SU-DHL-6 (cell line): ENCODE measurements at regions not wholly inside any gene's neighbourhood (a gene's known extent, or its start where the extent isn't known, plus 50 kb on each side); places are given as distances from the start of the nearest gene placed in this dataset.

Experiments
- H2AFZ ChIP-seq: fragments of 200-600 bp; sonication (generic); 2 replicates; pipeline ENCODE4 v1.6.1; 2014; ENCODE audit warnings: low read depth, mild to moderate bottlenecking, moderate library complexity, mixed read lengths, antibody characterized with exemption, low read length; ENCODE audit not compliant: severe bottlenecking
- H3F3A ChIP-seq: fragments of 200-600 bp; shearing (Covaris generic); 2 replicates; pipeline ENCODE4 v1.6.0; 2016; ENCODE audit warnings: antibody characterized with exemption, mild to moderate bottlenecking; ENCODE audit not compliant: insufficient read depth
- H3K27ac ChIP-seq: fragments of 200-600 bp; sonication (generic); 2 replicates; pipeline ENCODE4 v1.5.1; 2016; ENCODE audit warnings: low read depth, mild to moderate bottlenecking, low read length, moderate library complexity, mixed read lengths
- H3K27me3 ChIP-seq: fragments of 200-600 bp; sonication (generic), shearing (Covaris generic); 2 replicates; pipeline ENCODE4 v1.6.0; 2014; ENCODE audit warnings: mild to moderate bottlenecking, low read length
- H3K36me3 ChIP-seq: fragments of 200-600 bp; sonication (generic); 2 replicates; pipeline ENCODE4 v1.6.1; 2014; ENCODE audit warnings: mild to moderate bottlenecking, low read length, mixed read lengths
- H3K4me2 ChIP-seq: fragments of 300-600, 200-600 bp; shearing (Covaris generic), sonication (generic); 2 replicates; pipeline ENCODE4 v1.6.0; 2014; ENCODE audit warnings: low read length, low read depth, mild to moderate bottlenecking; ENCODE audit not compliant: poor library complexity, severe bottlenecking
- H3K4me3 ChIP-seq: fragments of 200-600 bp; sonication (generic); 2 replicates; pipeline ENCODE4 v1.5.1; 2014; ENCODE audit warnings: antibody characterized with exemption, low read length, mild to moderate bottlenecking, mixed read lengths; ENCODE audit not compliant: insufficient read depth, poor library complexity, severe bottlenecking
- H3K79me2 ChIP-seq: fragments of 200-600 bp; sonication (generic); 2 replicates; pipeline ENCODE4 v1.6.1; 2014; ENCODE audit warnings: mild to moderate bottlenecking, low read length, moderate library complexity; ENCODE audit not compliant: insufficient read depth
- H3K9ac ChIP-seq: fragments of 200-600 bp; sonication (generic); 2 replicates; pipeline ENCODE4 v1.7.0; 2014; ENCODE audit warnings: mild to moderate bottlenecking, low read length
- H3K9me2 ChIP-seq: fragments of 200-600 bp; sonication (generic); replicated peaks from 2 replicates; pipeline ENCODE4 v1.6.1; 2014; ENCODE audit warnings: low read length; ENCODE audit not compliant: insufficient read depth
- H3K9me3 ChIP-seq: fragments of 200-600 bp; sonication (generic); 2 replicates; pipeline ENCODE4 v1.6.1; 2014; ENCODE audit warnings: low read length, mixed read lengths; ENCODE audit not compliant: insufficient read depth
- H4K20me1 ChIP-seq: fragments of 200-600 bp; sonication (generic); 2 replicates; pipeline ENCODE4 v1.6.1; 2014; ENCODE audit warnings: low read depth, mild to moderate bottlenecking, antibody characterized with exemption, low read length, moderate library complexity, mixed read lengths
- CTCF ChIP-seq: fragments of 200-600 bp; sonication (generic); IDR thresholded peaks from one replicate; pipeline ENCODE4 v1.5.1; 2017; ENCODE audit warnings: antibody characterized with exemption, mild to moderate bottlenecking, low read length, moderate library complexity; ENCODE audit not compliant: insufficient read depth, poor library complexity, severe bottlenecking
- EZH2phosphoT487 ChIP-seq: fragments of 200-600 bp; sonication (generic), shearing (Covaris generic); conservative IDR thresholded peaks from 2 replicates; pipeline ENCODE4 v1.6.1; 2018; ENCODE audit warnings: mild to moderate bottlenecking, antibody characterized with exemption, low read length, moderate library complexity, mixed read lengths

- no peak for TF ChIP-seq CTCF
- H3K9me2 ChIP-seq: no peaks in the 10 kb centered on the region
- H3K9me3 ChIP-seq: no peaks in the 10 kb centered on the region
- H3K4me3 ChIP-seq: no peak overlapping the region
- no peak overlapping the region for H3K9ac ChIP-seq
- H3K27ac ChIP-seq: no peak overlapping the region
- no peaks in the 10 kb centered on the region for H3K79me2 ChIP-seq
- no peaks in the 10 kb centered on the region for H3K36me3 ChIP-seq
- no peaks in the 10 kb centered on the region for H3F3A ChIP-seq
- no peaks in the 10 kb centered on the region for H3K27me3 ChIP-seq
- H3K4me2 ChIP-seq: no peak overlapping the region
- no peak overlapping the region for H2AFZ ChIP-seq
- H4K20me1 ChIP-seq: no peaks in the 10 kb centered on the region
Observed at GRCh38 chr13:31035185-31035965, 102.9 kb downstream of the TEX26 start.

- Histone ChIP-seq H3K9me2 (no peaks in the 10 kb centered on the region), H3K79me2 (no peaks in the 10 kb centered on the region), H4K20me1 (no peaks in the 10 kb centered on the region), H3K9ac (no peak overlapping the region), H2AFZ (no peak overlapping the region), H3K27me3 (no peaks in the 10 kb centered on the region), H3K27ac (no peak overlapping the region), H3K36me3 (no peaks in the 10 kb centered on the region), H3F3A (no peaks in the 10 kb centered on the region), H3K4me2 (no peak overlapping the region), H3K9me3 (no peaks in the 10 kb centered on the region), H3K4me3 (no peak overlapping the region)
- TF ChIP-seq CTCF (no peak), EZH2phosphoT487 (no peak)
Observed at GRCh38 chr13:31032528-31033113, 100.2 kb downstream of the TEX26 start.

- H3K36me3 ChIP-seq: no peaks in the 10 kb centered on the region
- no peak overlapping the region for H2AFZ ChIP-seq
- no peaks in the 10 kb centered on the region for H3K9me3 ChIP-seq
- no peaks in the 10 kb centered on the region for H3K79me2 ChIP-seq
- H3F3A ChIP-seq: no peaks in the 10 kb centered on the region
- no peaks in the 10 kb centered on the region for H4K20me1 ChIP-seq
- H3K9ac ChIP-seq: no peak overlapping the region
- no peak overlapping the region for H3K27ac ChIP-seq
- H3K4me2 ChIP-seq: no peak overlapping the region
- H3K27me3 ChIP-seq: no peaks in the 10 kb centered on the region
- TF ChIP-seq EZH2phosphoT487 (no peak), CTCF (no peak)
- no peaks in the 10 kb centered on the region for H3K9me2 ChIP-seq
- H3K4me3 ChIP-seq: no peak overlapping the region
Observed at GRCh38 chr13:31031482-31031881, 99.0 kb downstream of the TEX26 start.
